ENCODE measurements at regions not wholly inside any gene's neighbourhood (a gene's known extent, or its start where the extent isn't known, plus 50 kb on each side); places are given as distances from the start of the nearest gene placed in this dataset.
"Not testable (repeated sequence)": the region's sequence is repeated elsewhere in the genome, so short reads cannot be mapped to it uniquely, and the experiment has no call there.

DNA sequence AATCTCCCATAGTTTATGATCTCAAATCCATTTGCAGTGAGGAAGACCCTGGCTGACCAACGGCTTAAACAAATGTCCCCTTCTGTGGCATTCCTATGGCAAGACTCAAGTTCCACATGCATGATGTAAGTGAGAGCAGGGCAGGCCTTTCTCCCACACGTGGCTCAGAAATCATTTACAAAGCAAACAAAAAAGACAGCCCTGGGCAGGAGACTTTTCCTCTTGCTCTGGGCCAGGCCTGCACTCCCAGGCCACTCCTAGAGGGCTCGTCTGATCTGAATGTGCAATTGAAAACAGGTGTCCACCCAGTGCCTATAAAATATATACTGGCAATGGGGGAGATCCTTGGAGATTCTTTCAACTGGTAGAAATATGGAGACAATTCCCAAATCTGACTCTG, 123.1 kb downstream of the DMRT2 start:
- no peaks in the 10 kb centered on the region for H3K9me3 Mint-ChIP-seq

DNA sequence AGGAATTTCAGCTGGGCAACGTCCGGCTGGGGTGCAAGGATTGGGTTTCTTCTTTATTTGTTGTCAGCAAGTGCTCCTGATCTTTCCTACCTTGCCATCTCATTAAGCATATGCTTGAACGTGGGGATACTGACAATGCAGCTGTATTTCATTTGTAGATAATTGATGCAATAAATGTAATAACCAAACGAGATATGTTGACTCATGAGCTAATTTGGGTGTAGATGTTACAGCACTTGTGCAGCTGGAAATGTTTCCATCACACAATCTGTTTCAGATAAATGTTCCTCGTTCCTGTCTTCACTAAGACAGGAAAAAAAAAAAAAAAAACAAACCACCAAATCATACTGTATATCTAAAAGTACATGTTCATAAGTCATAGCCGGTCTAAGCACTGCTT, 123.8 kb downstream of the DMRT2 start:
- no peak overlapping the region for H3K4me3 Mint-ChIP-seq
- CTCF ChIA-PET = interaction anchor here (0.6 to 1.0 kb wide), 2 partner anchors 30 to 67 kb away, joined by 3 read pairs; no protein-coding TSS in a partner anchor
- H3K4me1 Mint-ChIP-seq = peaks cover 12% of the 10 kb centered on the region
- no peaks in the 10 kb centered on the region for H3K9me3 Mint-ChIP-seq
- no peak overlapping the region for H3K27ac Mint-ChIP-seq
- no peaks in the 10 kb centered on the region for H3K27me3 Mint-ChIP-seq
- H3K36me3 Mint-ChIP-seq = no peaks in the 10 kb centered on the region
- DNase-seq = no peak

More for the DNA sequence above, 123.1 kb downstream of the DMRT2 start:
- no peak overlapping the region for H3K27ac Mint-ChIP-seq
- CTCF ChIA-PET = interaction anchor here (1.0 kb wide), 1 partner anchor 30 kb away, joined by 3 read pairs; no protein-coding TSS in a partner anchor
- no peak overlapping the region for H3K4me3 Mint-ChIP-seq
- DNase-seq = no peak
- H3K27me3 Mint-ChIP-seq = no peaks in the 10 kb centered on the region
- peaks cover 14% of the 10 kb centered on the region for H3K4me1 Mint-ChIP-seq
- no peaks in the 10 kb centered on the region for H3K36me3 Mint-ChIP-seq

DNA sequence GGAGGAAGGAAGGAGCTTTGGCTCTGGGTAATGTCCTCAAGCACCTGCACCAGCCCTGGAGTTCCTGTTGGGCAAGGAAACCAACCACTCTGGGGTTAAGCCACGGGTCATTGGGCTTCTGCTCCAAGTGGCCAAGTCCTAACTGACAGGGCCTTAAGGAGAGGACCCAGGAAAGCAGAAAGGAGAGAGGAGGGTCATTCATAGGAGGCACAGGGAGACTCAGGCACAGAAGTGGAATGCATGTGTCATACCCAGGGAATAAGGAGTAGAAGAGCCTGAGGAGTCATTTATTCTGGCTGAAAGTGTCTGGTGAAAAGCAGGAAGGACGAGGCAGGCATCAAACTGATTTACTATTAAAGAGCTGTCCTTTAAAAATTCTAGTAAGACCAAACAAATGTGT, 129.2 kb downstream of the DMRT2 start:
- CTCF ChIA-PET = no interaction called here
- no peak for DNase-seq
- H3K27ac Mint-ChIP-seq = no peak overlapping the region
- H3K27me3 Mint-ChIP-seq = no peaks in the 10 kb centered on the region
- no peak overlapping the region for H3K4me3 Mint-ChIP-seq
- peaks cover 4% of the 10 kb centered on the region for H3K9me3 Mint-ChIP-seq
- H3K4me1 Mint-ChIP-seq = no peaks in the 10 kb centered on the region
- no peaks in the 10 kb centered on the region for H3K36me3 Mint-ChIP-seq

DNA sequence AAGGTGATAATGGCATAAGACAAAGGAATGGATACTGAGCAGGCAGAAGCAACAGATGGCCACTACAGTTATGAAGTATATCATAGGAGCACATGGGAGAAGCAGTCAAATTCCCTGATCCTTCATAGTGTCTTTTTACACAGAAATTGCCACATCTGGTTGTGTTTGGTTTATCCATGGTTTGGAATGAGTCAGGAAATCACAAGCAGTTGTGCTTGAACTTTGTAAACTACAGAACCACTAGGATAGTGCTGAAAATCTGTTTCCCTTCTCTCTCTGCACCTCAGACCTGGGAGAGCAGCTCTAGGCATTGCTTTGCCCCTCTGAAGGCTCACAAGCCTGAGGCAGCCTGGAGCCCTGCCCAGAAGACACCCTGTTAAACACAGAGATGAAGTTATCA, 134.0 kb downstream of the DMRT2 start:
- no peak for DNase-seq
- Mint-ChIP-seq H3K27ac (no peak overlapping the region), H3K4me1 (no peaks in the 10 kb centered on the region), H3K27me3 (no peaks in the 10 kb centered on the region), H3K9me3 (peaks cover 12% of the 10 kb centered on the region), H3K36me3 (no peaks in the 10 kb centered on the region), H3K4me3 (no peak overlapping the region)
- CTCF ChIA-PET = no interaction called here

DNA sequence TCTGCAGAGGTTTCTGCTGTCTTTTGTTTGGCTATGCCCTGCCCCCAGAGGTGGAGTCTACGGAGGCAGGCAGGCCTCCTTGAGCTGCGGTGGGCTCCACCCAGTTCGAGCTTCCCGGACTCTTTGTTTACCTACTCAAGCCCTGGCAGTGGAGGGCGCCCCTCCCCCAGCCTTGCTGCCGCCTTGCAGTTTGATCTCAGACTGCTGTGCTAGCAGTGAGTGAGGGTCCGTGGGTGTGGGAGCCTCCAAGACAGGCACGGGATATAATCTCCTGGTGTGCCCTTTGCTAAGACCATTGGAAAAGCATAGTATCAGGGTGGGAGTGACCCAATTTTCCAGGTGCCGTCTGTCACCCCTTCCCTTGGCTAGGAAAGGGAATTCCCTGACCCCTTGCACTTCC, 137.0 kb downstream of the DMRT2 start:
- H3K27me3 Mint-ChIP-seq, DNase-seq, H3K27ac Mint-ChIP-seq, H3K4me3 Mint-ChIP-seq, H3K4me1 Mint-ChIP-seq, CTCF ChIA-PET, H3K36me3 Mint-ChIP-seq: not testable (repeated sequence)
- peaks cover 15% of the 10 kb centered on the region for H3K9me3 Mint-ChIP-seq

DNA sequence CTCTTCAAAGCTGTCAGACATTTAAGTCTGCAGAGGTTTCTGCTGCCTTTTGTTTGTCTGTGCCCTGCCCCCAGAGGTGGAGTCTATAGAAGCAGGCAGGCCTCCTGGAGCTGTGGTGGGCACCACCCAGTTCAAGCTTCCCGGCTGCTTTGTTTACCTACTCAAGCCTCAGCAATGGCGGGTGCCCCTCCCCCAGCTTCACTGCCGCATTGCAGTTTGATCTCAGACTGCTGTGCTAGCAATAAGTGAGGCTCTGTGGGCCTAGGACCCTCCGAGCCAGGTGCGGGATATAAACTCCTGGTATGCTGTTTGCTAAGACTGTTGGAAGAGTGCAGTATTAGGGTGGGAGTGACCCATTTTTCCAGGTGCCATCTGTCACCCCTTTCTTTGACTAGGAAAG, 145.5 kb downstream of the DMRT2 start:
- H3K4me1 Mint-ChIP-seq, H3K36me3 Mint-ChIP-seq, DNase-seq, CTCF ChIA-PET, H3K27me3 Mint-ChIP-seq, H3K9me3 Mint-ChIP-seq, H3K27ac Mint-ChIP-seq, H3K4me3 Mint-ChIP-seq: not testable (repeated sequence)

DNA sequence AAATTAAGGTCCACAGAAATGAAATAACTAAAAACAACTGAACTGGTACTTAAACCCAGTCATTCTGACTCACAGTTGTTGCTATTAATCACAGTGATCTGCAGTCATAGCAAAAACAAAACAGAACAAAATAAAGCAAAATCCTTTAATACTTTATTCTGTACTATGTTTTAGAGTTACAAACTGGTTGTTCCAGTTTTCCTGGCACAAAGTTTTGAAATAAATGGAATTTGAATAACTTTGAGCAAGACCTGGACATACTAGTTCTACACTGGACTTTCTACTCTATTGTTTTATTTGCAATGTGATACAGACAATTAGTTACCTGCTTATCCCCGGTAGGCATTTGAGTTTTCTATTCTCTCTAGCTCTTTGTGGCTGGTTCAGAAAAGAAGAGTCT, 147.9 kb downstream of the DMRT2 start:
- no peak for DNase-seq
- Mint-ChIP-seq H3K36me3 (no peaks in the 10 kb centered on the region), H3K27ac (no peak overlapping the region), H3K4me1 (no peaks in the 10 kb centered on the region), H3K4me3 (no peak overlapping the region), H3K27me3 (no peaks in the 10 kb centered on the region), H3K9me3 (no peaks in the 10 kb centered on the region)
- CTCF ChIA-PET = no interaction called here

DNA sequence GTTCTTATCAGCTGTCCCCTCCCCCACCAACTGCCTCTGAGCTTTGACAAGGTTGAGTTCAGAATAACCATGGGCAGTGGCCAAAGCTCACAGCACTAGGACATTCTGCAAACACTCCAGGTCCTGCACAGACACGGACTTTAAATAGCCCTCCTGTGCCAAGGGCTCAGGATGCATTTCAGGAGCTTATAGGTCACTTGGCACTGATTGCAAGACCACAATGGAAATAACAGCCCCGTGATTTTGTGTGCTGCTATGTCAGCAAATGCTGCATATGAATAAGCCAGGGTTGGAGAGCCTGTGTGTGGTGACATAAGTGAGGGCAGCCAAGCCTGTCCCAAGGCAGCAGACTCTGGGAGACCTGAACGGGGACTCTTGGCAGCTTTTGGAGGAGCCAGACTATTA, 150.7 kb downstream of the DMRT2 start:
- CTCF ChIA-PET = no interaction called here
- no peak overlapping the region for H3K4me3 Mint-ChIP-seq
- H3K4me1 Mint-ChIP-seq = no peaks in the 10 kb centered on the region
- no peaks in the 10 kb centered on the region for H3K9me3 Mint-ChIP-seq
- H3K36me3 Mint-ChIP-seq = no peaks in the 10 kb centered on the region
- no peaks in the 10 kb centered on the region for H3K27me3 Mint-ChIP-seq
- DNase-seq = no peak
- H3K27ac Mint-ChIP-seq = no peak overlapping the region

DNA sequence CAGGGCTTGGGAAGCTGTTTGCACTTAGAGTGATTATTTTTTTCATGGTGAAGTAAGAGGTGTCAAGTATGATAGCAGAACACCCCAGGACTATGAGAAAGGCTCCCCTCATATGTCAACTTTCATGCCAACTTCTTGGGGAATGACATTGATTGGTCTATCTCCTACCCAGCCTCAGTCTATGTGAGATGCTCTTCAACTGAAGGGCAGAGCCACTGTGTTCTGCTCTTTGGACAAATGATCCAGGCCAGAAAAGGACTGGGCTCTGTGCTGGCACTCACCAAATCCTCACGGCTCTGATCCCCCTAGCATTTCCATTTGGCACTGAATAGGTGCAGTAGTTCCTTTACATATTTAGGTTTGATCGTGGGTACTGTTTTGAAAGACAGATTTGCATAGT, 151.1 kb downstream of the DMRT2 start:
- Mint-ChIP-seq H3K4me3 (no peak overlapping the region), H3K4me1 (no peaks in the 10 kb centered on the region), H3K36me3 (no peaks in the 10 kb centered on the region), H3K27me3 (no peaks in the 10 kb centered on the region), H3K9me3 (no peaks in the 10 kb centered on the region), H3K27ac (no peak overlapping the region)
- CTCF ChIA-PET = no interaction called here
- DNase-seq = no peak

DNA sequence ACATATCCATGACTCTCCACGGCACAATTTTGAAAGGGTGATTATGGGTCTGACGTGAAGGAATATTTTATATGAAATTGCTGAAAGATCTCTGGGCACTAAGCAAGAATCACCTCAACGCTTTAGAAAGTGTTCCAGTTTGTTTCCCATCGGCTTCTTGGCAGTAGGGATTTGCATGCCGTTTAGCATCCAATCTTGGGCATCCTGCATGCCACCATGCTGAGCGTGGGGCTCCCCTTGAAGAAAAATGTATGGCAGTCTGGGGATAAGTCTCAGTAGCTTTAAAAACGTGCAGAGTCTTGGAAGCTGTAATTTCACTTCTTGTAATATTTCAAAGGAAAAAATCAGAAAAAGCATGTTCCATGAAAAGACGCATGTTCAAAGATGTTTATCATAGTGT, 151.7 kb downstream of the DMRT2 start:
- CTCF ChIA-PET = no interaction called here
- no peaks in the 10 kb centered on the region for H3K36me3 Mint-ChIP-seq

DNA sequence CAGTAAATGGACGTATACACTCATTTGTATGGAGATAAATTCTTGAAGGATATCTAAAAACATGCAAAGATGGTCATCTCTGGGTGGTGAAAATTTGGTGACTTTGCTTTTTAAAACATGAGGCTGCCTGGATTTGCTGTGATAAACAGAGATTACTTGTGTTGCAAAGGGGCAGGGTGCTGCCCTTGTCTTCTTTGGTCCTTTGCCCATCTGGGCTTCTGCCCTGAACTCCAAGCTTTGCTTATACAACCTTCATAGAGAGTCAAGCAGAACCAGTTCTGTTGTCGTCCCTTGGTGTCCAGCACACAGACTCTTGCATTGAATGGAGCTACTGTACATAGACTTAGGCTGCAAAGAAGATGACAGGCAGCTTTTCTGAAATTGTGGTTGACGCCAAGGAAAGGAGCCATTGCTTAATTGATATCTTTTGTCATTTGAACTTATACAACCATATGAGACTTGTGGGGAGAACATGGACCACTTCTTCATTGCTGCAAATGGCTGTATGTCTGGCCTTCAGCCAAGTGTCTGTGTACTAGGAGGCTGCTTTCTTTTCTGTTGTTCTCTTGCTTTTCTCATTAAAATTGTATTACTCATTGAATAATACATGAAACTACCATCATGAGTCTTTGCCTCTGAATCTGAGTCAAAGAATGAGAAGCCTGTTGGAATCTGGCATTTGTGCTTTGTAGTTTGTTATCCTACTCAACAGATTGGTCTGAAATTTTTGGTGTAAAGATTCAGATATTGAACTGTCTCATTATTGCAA, 152.5 kb downstream of the DMRT2 start:
- Mint-ChIP-seq H3K4me1 (no peaks in the 10 kb centered on the region), H3K36me3 (no peaks in the 10 kb centered on the region), H3K27ac (no peak overlapping the region), H3K9me3 (no peaks in the 10 kb centered on the region), H3K4me3 (no peak overlapping the region), H3K27me3 (no peaks in the 10 kb centered on the region)
- CTCF ChIA-PET = no interaction called here
- DNase-seq = no peak

More for the DNA sequence above, 151.7 kb downstream of the DMRT2 start:
- no peak for DNase-seq
- Mint-ChIP-seq H3K27me3 (no peaks in the 10 kb centered on the region), H3K4me3 (no peak overlapping the region), H3K9me3 (no peaks in the 10 kb centered on the region), H3K4me1 (no peaks in the 10 kb centered on the region), H3K27ac (no peak overlapping the region)

DNA sequence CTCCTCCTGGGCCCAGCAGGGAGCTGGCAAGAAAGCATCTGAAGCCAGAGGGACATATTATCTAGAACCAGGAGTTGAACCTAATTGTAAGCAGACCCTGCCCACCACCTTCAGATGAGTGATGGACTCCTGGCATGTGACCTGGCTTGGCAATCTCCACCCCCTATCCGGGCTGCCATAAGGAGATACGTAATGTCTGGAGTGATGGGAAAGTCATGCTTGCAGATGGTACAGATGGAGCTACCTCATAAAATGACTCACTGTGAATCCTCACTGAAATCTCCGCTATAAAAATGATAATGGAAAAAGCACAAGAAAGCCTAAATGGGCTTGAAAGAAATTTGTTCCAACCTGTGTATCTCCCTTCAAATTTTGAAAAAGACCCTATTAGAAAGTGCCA, 157.5 kb downstream of the DMRT2 start:
- H3K9me3 Mint-ChIP-seq = no peaks in the 10 kb centered on the region
- no peaks in the 10 kb centered on the region for H3K36me3 Mint-ChIP-seq
- no peak overlapping the region for H3K27ac Mint-ChIP-seq
- no peak overlapping the region for H3K4me3 Mint-ChIP-seq
- no peaks in the 10 kb centered on the region for H3K27me3 Mint-ChIP-seq
- no peak for DNase-seq
- CTCF ChIA-PET = no interaction called here
- no peaks in the 10 kb centered on the region for H3K4me1 Mint-ChIP-seq

DNA sequence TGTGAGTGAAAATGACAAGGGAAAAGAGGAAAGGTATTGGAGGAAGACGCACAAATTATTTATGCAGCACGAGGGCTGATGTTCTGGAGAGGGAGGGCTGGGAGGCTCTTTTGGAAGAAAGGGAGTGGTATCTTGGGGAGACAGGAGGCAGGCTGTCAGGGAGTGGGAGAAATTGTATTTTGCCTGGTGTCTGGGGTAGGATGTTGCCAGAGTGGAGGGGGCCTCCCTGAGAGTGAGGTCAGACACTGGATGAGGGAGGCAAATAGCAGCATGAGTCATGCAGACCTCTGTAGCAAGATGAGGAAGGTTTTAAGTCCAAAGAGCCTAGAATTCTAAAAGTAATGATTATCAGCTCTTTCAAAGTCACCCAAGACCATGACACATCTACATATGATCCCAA, 158.0 kb downstream of the DMRT2 start:
- CTCF ChIA-PET = no interaction called here
- no peak for DNase-seq
- H3K4me3 Mint-ChIP-seq = no peak overlapping the region

DNA sequence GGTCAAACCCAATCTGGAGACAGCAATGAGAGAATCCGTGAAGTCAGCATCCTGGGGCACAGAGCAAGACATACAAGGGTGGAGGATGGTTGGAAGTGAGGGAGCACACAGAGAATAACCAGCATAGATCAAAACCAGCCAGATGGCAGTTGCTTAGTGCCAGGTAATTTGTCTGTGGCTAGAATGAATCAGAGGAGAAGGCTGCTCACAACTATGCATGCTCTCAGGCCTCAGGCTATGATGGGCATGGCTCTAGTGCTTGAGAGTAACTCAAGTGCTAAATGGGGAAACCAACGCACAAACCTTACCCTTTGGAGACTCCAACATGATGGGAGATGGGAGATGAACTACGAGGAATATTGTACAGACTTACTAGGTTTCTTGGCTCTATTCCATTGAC, 160.8 kb downstream of the DMRT2 start:
- H3K27me3 Mint-ChIP-seq = no peaks in the 10 kb centered on the region
- CTCF ChIA-PET = no interaction called here
- no peak for DNase-seq
- no peak overlapping the region for H3K4me3 Mint-ChIP-seq
- no peaks in the 10 kb centered on the region for H3K9me3 Mint-ChIP-seq
- no peaks in the 10 kb centered on the region for H3K36me3 Mint-ChIP-seq
- H3K27ac Mint-ChIP-seq = no peak overlapping the region
- H3K4me1 Mint-ChIP-seq = no peaks in the 10 kb centered on the region

More for the DNA sequence above, 158.0 kb downstream of the DMRT2 start:
- Mint-ChIP-seq H3K27ac (no peak overlapping the region), H3K36me3 (no peaks in the 10 kb centered on the region), H3K9me3 (no peaks in the 10 kb centered on the region), H3K27me3 (no peaks in the 10 kb centered on the region), H3K4me1 (no peaks in the 10 kb centered on the region)

DNA sequence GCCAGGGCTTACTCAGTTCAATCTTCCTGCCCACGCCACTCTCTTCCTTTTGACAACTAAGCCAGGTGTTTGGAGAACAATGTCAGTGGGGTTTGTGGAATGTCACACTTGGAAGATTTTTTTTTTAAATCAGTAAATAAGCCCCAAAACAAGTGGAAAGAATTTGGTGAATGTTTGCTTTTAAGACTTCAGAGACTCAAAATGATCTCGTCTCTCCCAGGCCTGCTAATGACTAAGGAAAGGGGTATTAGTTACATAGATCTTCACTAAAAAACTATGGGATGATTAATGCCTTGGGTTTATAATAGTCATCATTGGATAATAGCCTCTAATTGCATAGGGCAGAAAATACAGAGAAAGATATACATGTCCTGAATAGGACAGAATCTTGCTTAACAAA, 166.4 kb downstream of the DMRT2 start:
- CTCF ChIA-PET = no interaction called here
- no peaks in the 10 kb centered on the region for H3K27me3 Mint-ChIP-seq
- H3K27ac Mint-ChIP-seq = no peak overlapping the region
- no peak for DNase-seq
- H3K36me3 Mint-ChIP-seq = no peaks in the 10 kb centered on the region
- H3K9me3 Mint-ChIP-seq = no peaks in the 10 kb centered on the region
- H3K4me1 Mint-ChIP-seq = no peaks in the 10 kb centered on the region
- H3K4me3 Mint-ChIP-seq = no peak overlapping the region

DNA sequence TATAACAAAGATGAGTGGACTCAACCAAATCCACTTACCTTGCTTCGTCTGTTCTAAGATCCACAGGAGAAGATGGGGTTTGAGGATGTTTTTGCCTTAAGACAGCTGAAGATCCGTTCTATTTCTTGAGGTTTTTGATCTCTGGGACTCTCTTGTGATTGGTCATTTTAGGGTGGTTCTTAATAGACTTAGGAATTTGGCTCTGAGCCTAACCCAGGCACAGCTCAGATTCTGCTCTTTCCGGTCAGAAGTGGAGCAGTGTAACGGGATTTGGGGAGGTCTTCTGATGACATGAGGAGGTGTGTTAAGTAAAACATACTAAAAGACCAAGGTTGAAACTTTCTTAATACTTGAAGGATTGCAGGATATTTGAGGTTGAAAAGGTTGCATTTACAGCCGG, 166.9 kb downstream of the DMRT2 start:
- CTCF ChIA-PET = no interaction called here
- Mint-ChIP-seq H3K27me3 (no peaks in the 10 kb centered on the region), H3K4me3 (no peak overlapping the region), H3K36me3 (no peaks in the 10 kb centered on the region), H3K27ac (no peak overlapping the region), H3K4me1 (no peaks in the 10 kb centered on the region), H3K9me3 (no peaks in the 10 kb centered on the region)
- DNase-seq = no peak
